ENCODE measurements at regions not wholly inside any gene's neighbourhood (a gene's known extent, or its start where the extent isn't known, plus 50 kb on each side); places are given as distances from the start of the nearest gene placed in this dataset.
"Not testable (repeated sequence)": the region's sequence is repeated elsewhere in the genome, so short reads cannot be mapped to it uniquely, and the experiment has no call there.

- DNase-seq (ENCODE audit: low spot score): no peak
Observed at GRCh38 chr4:13988353-13989305, 361.1 kb upstream of the BOD1L1 start.

- no peak for DNase-seq (ENCODE audit: low spot score)
Observed at GRCh38 chr4:13989501-13989900, 362.0 kb upstream of the BOD1L1 start.

- no peak for DNase-seq (ENCODE audit: low spot score)
Observed at GRCh38 chr4:13990596-13991589, 363.4 kb upstream of the BOD1L1 start.

- no peak for DNase-seq (ENCODE audit: low spot score)
Observed at GRCh38 chr4:13992041-13992440, 364.5 kb upstream of the BOD1L1 start.

GRCh38 chr4:13992975-13993520 is 365.5 kb upstream of the BOD1L1 start:
- DNase-seq (ENCODE audit: low spot score): no peak

GRCh38 chr4:13994016-13994415 is 366.5 kb upstream of the BOD1L1 start:
- DNase-seq (ENCODE audit: low spot score): no peak

- DNase-seq (ENCODE audit: low spot score): no peak
Observed at GRCh38 chr4:13998850-13999445, 371.4 kb upstream of the BOD1L1 start.

GRCh38 chr4:14000091-14000814 is 372.7 kb upstream of the BOD1L1 start:
- no peak for DNase-seq (ENCODE audit: low spot score)

- DNase-seq (ENCODE audit: low spot score): not testable (repeated sequence)
Observed at GRCh38 chr4:14002331-14002730, 374.8 kb upstream of the BOD1L1 start.

GRCh38 chr4:14008494-14008893 is 381.0 kb upstream of the BOD1L1 start:
- no peak for DNase-seq (ENCODE audit: low spot score)

GRCh38 chr4:14018191-14018853 is 390.8 kb upstream of the BOD1L1 start:
- no peak for DNase-seq (ENCODE audit: low spot score)

- DNase-seq (ENCODE audit: low spot score): no peak
Observed at GRCh38 chr4:14022456-14022855, 394.9 kb upstream of the BOD1L1 start.

GRCh38 chr4:14023036-14023435 is 395.5 kb upstream of the BOD1L1 start:
- DNase-seq (ENCODE audit: low spot score): no peak

- DNase-seq (ENCODE audit: low spot score): no peak
Observed at GRCh38 chr4:14023896-14024295, 396.4 kb upstream of the BOD1L1 start.

GRCh38 chr4:14025111-14025510 is 397.6 kb upstream of the BOD1L1 start:
- no peak for DNase-seq (ENCODE audit: low spot score)

GRCh38 chr4:14025891-14026290 is 398.4 kb upstream of the BOD1L1 start:
- no peak for DNase-seq (ENCODE audit: low spot score)

GRCh38 chr4:14028862-14029261 is 401.3 kb upstream of the BOD1L1 start:
- DNase-seq (ENCODE audit: low spot score): no peak

GRCh38 chr4:14035076-14035475 is 407.6 kb upstream of the BOD1L1 start:
- DNase-seq (ENCODE audit: low spot score): no peak

- DNase-seq (ENCODE audit: low spot score): no peak
Observed at GRCh38 chr4:14043203-14043602, 415.7 kb upstream of the BOD1L1 start.

GRCh38 chr4:14046642-14047041 is 419.1 kb upstream of the BOD1L1 start:
- no peak for DNase-seq (ENCODE audit: low spot score)

GRCh38 chr4:14047840-14048239 is 420.3 kb upstream of the BOD1L1 start:
- DNase-seq (ENCODE audit: low spot score): no peak

All from ecto neural progenitor cell (in vitro differentiated cells).